Lower leg skin (tissue), 4 donors: ENCODE measurements at regions not wholly inside any gene's neighbourhood (a gene's known extent, or its start where the extent isn't known, plus 50 kb on each side); places are given as distances from the start of the nearest gene placed in this dataset.

Experiments
- DNase-seq, 2 donors: peaks; one replicate each; pipeline ENCODE4 v3.0.0-alpha.2; 2019; ENCODE audit warnings: low spot score in 2 of 2
- H3K4me3 ChIP-seq: fragments of 200-600 bp; sonication (generic); 2 replicates; pipeline ENCODE4 v1.5.1; 2017; ENCODE audit warnings: mild to moderate bottlenecking, low read depth; ENCODE audit not compliant: poor library complexity, severe bottlenecking
- POLR2A ChIP-seq, 2 donors: fragments of 450-650 bp; IDR thresholded peaks; one replicate each; pipeline ENCODE4 v1.6.1; 2016 to 2017; ENCODE audit warnings: antibody characterized with exemption in 2 of 2, mild to moderate bottlenecking in 1 of 2, moderate library complexity in 1 of 2
- WGBS, 2 donors: methylation state at CpG; one replicate each; pipeline ENCODE4 v1.1.5; 2018; 5-methylcytosine and 5-hydroxymethylcytosine counted together
- intact Hi-C: fragments of 100-400 bp; cut with DNase I; formaldehyde crosslinking; loops from one replicate; pipeline ENCODE4 v1.15.0; 2023; ENCODE audit warnings: low total_unique reads
- TF ChIP-seq, protein P1 (sequence below), 3 donors: fragments of 450-650 bp; IDR thresholded peaks; one replicate each; pipeline ENCODE4 v1.5.1; 2016; ENCODE audit warnings: antibody characterized with exemption in 3 of 3, mild to moderate bottlenecking in 3 of 3, moderate library complexity in 2 of 3

DNA sequence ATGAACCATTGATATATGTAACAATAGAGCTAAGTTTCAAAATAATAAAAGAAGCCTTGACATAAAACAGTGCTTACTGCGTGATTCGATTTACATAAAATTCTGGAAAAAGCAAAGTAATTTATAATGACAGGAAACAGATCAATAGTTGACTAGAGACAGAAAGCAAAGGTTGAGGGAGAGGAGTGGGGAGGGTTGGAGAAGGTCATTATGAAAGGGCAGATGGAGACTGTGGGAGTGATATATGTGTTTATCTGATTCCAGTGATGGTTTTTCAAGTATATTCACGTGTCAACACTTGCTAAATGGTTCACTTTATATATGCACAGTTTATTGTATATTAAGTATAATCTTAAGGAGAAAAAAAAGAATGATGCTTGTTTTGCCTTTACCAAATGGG lies 1885.7 kb upstream of the NUDT12 start:
- no peak overlapping the region for H3K4me3 ChIP-seq
- TF ChIP-seq, protein P1, sequence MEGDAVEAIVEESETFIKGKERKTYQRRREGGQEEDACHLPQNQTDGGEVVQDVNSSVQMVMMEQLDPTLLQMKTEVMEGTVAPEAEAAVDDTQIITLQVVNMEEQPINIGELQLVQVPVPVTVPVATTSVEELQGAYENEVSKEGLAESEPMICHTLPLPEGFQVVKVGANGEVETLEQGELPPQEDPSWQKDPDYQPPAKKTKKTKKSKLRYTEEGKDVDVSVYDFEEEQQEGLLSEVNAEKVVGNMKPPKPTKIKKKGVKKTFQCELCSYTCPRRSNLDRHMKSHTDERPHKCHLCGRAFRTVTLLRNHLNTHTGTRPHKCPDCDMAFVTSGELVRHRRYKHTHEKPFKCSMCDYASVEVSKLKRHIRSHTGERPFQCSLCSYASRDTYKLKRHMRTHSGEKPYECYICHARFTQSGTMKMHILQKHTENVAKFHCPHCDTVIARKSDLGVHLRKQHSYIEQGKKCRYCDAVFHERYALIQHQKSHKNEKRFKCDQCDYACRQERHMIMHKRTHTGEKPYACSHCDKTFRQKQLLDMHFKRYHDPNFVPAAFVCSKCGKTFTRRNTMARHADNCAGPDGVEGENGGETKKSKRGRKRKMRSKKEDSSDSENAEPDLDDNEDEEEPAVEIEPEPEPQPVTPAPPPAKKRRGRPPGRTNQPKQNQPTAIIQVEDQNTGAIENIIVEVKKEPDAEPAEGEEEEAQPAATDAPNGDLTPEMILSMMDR (IDR thresholded peaks at IDR 0.05): no peak
- no peak for TF ChIP-seq POLR2A (IDR thresholded peaks at IDR 0.05)
- no peak for DNase-seq
- intact Hi-C loops: no loop called here
- 73 to 85% methylated on average over 3 of the region's 3 CpGs for WGBS, 2 donors

GRCh38 chr5:105430516-105430915 lies 1867.9 kb upstream of the NUDT12 start:
- no peak overlapping the region for H3K4me3 ChIP-seq
- TF ChIP-seq, protein P1 (IDR thresholded peaks at IDR 0.05): no peak
- TF ChIP-seq POLR2A (IDR thresholded peaks at IDR 0.05): no peak
- 41 to 47% methylated on average over 2 of the region's 2 CpGs for WGBS, 2 donors
- DNase-seq: no peak
- intact Hi-C loops: no loop called here

- DNase-seq: no peak
- intact Hi-C loops: no loop called here
- TF ChIP-seq, protein P1 (IDR thresholded peaks at IDR 0.05): no peak
- no peak for TF ChIP-seq POLR2A (IDR thresholded peaks at IDR 0.05)
- no peak overlapping the region for H3K4me3 ChIP-seq
- 56 to 59% methylated on average over 2 of the region's 2 CpGs for WGBS, 2 donors
Measured at GRCh38 chr5:105428451-105429380, 1866.1 kb upstream of the NUDT12 start.

DNA sequence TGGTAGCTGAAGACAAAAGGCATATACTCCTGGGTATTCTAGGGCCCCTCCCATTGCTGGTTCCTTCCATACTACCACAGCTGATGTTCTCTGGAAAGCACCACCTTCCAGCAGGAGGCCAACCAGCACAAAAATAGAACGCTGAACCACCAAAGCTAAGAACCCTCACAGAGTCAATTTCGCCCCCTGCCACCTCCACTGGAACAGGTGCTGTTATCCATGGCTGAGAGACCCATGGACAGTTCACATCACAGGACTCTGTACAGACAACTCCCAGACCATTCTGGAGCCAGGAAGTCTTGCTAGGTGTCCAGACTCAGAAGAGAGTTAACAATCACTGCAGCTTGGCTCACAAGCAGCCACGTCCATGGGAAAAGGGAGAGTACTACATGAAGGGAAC lies 1851.5 kb upstream of the NUDT12 start:
- no peak for DNase-seq
- TF ChIP-seq POLR2A (IDR thresholded peaks at IDR 0.05): no peak
- TF ChIP-seq, protein P1 (IDR thresholded peaks at IDR 0.05): no peak
- intact Hi-C loops: no loop called here
- WGBS, 2 donors: 89 to 100% methylated on average over 3 of the region's 3 CpGs
- H3K4me3 ChIP-seq: no peak overlapping the region

DNA sequence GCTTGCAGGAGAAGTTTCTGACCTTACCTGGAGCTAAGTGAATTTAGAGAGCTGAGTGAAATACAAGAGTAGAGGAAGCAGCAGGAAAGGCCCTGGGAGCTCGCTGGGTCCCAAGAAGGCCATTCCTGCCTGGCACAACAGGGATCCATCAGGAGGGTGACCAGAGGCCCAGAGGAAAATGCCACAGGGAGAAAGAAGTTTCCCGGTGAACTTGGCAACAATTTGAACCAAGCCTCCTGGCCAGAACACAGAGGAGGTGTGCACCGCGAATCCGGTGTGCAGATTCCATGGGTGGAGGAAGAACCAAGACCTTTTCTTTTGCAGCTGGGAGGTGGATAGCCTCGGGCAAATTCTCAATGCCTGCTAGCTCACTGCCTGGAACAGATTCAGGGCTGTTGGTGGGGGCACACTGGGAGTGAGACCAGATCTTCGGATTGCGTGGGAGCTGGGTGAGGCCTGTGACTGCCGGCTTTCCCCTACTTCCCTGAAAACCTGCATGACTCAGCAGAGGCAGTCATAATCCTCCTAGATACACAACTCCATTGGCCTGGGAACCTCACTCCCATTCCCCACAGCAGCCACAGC lies 1850.9 kb upstream of the NUDT12 start:
- 79 to 83% methylated on average over 9 of the region's 9 CpGs for WGBS, 2 donors
- no peak for TF ChIP-seq POLR2A (IDR thresholded peaks at IDR 0.05)
- TF ChIP-seq, protein P1 (IDR thresholded peaks at IDR 0.05): no peak
- intact Hi-C loops: no loop called here

More for the DNA sequence above, 1850.9 kb upstream of the NUDT12 start:
- peak in 1 of 2 donors; percentile 60 for DNase-seq
- H3K4me3 ChIP-seq: no peak overlapping the region
